ENCODE measurements at regions not wholly inside any gene's neighbourhood (a gene's known extent, or its start where the extent isn't known, plus 50 kb on each side); places are given as distances from the start of the nearest gene placed in this dataset.
"Not testable (repeated sequence)": the region's sequence is repeated elsewhere in the genome, so short reads cannot be mapped to it uniquely, and the experiment has no call there.

GRCh38 chr2:133624551-133624950 is 56.3 kb upstream of the NCKAP5 start:
- DNase-seq, result no peak

- no peak for DNase-seq
Measured at GRCh38 chr2:133627741-133628140, 59.5 kb upstream of the NCKAP5 start.

- DNase-seq, result no peak
Measured at GRCh38 chr2:133633309-133633708, 65.0 kb upstream of the NCKAP5 start.

GRCh38 chr2:133633881-133634409 is 65.7 kb upstream of the NCKAP5 start:
- no peak for DNase-seq

- DNase-seq, result no peak
Measured at GRCh38 chr2:133635131-133635530, 66.9 kb upstream of the NCKAP5 start.

GRCh38 chr2:133636287-133636686 is 68.0 kb upstream of the NCKAP5 start:
- no peak for DNase-seq

- DNase-seq, result no peak
Measured at GRCh38 chr2:133640103-133640502, 71.8 kb upstream of the NCKAP5 start.

GRCh38 chr2:133641497-133641896 is 73.2 kb upstream of the NCKAP5 start:
- no peak for DNase-seq

- DNase-seq, result no peak
Measured at GRCh38 chr2:133641942-133642725, 73.9 kb upstream of the NCKAP5 start.

GRCh38 chr2:133642791-133643191 is 74.5 kb upstream of the NCKAP5 start:
- DNase-seq, result no peak

GRCh38 chr2:133643863-133644262 is 75.6 kb upstream of the NCKAP5 start:
- DNase-seq, result no peak

- no peak for DNase-seq
Measured at GRCh38 chr2:133644846-133645245, 76.6 kb upstream of the NCKAP5 start.

- DNase-seq, result not testable (repeated sequence)
Measured at GRCh38 chr2:133647386-133647785, 79.1 kb upstream of the NCKAP5 start.

- DNase-seq, result no peak
Measured at GRCh38 chr2:133651861-133652260, 83.6 kb upstream of the NCKAP5 start.

- DNase-seq, result no peak
Measured at GRCh38 chr2:133652398-133652797, 84.1 kb upstream of the NCKAP5 start.

GRCh38 chr2:133653056-133653455 is 84.8 kb upstream of the NCKAP5 start:
- no peak for DNase-seq

- peak in 1 of 2 donors; percentile 6 for DNase-seq
Measured at GRCh38 chr2:133654949-133655348, 86.7 kb upstream of the NCKAP5 start.

GRCh38 chr2:133655610-133656009 is 87.3 kb upstream of the NCKAP5 start:
- no peak for DNase-seq

- no peak for DNase-seq
Measured at GRCh38 chr2:133657591-133657990, 89.3 kb upstream of the NCKAP5 start.

GRCh38 chr2:133658020-133658903 is 90.0 kb upstream of the NCKAP5 start:
- no peak for DNase-seq

GRCh38 chr2:133660510-133660909 is 92.2 kb upstream of the NCKAP5 start:
- DNase-seq, result no peak

- no peak for DNase-seq
Measured at GRCh38 chr2:133661392-133661791, 93.1 kb upstream of the NCKAP5 start.

GRCh38 chr2:133666621-133667020 is 98.4 kb upstream of the NCKAP5 start:
- DNase-seq, result no peak

GRCh38 chr2:133667085-133667484 is 98.8 kb upstream of the NCKAP5 start:
- DNase-seq, result no peak
